Fibroblast of the conjunctiva (primary cell): ENCODE measurements at regions not wholly inside any gene's neighbourhood (a gene's known extent, or its start where the extent isn't known, plus 50 kb on each side); places are given as distances from the start of the nearest gene placed in this dataset.

Experiments used
- DNase-seq: peaks from one replicate; pipeline ENCODE4 v3.0.0-alpha.2; 2010; ENCODE audit warnings: low read depth

DNA sequence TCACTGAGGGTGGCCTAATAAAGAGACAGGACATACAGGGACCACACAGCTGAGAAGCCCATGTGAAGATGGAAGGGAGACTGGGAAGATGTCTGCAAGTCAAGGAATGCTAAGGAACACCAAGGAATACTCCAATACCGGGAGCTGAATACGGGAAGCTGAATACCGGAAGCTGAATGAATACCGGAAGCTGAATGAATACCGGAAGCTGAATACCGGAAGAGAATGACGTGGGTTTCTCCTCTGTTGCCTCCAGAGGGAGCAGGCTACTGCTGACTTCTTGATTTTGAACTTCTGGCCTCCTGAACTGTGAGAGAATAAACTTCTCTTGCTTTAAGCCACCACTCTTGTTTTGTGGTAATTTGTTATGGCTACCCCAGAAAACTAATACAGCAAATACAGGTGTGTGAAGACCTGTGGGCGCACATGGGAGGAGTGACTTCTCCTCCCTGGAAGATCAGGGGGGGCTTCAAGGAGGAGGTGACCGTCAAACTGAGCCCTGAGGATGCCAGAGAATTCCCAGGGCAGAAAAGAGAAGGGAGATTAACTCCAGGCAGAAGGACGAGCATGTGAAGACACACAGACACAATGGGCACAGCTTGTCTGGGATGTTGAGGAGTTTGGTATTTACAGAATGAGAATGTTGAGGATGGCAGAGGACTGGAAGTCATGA is 259.9 kb downstream of the IRF8 start:
- DNase-seq = no peak

DNA sequence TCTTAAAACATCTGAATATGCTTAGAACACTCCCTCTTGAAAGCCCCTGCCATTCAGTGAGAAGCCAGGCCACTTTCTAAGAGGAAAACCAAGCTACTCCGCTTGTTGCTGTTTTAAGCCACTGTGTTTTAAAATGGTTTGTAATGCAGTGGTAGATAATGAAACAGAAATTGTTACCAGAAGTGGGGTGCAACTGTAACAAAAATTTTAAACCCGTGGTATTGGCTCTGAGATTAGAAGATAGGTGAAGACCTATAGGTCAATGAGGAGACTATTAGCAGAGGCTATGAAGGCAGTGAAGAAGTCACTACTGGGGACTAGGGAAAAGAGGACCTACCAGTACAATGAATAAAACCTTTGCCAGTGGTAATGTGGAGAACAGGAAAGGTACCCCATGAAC is 266.5 kb downstream of the IRF8 start:
- DNase-seq = no peak

- no peak for DNase-seq
These were observed 267.5 kb downstream of the IRF8 start for GRCh38 chr16:86166414-86166813.

DNA sequence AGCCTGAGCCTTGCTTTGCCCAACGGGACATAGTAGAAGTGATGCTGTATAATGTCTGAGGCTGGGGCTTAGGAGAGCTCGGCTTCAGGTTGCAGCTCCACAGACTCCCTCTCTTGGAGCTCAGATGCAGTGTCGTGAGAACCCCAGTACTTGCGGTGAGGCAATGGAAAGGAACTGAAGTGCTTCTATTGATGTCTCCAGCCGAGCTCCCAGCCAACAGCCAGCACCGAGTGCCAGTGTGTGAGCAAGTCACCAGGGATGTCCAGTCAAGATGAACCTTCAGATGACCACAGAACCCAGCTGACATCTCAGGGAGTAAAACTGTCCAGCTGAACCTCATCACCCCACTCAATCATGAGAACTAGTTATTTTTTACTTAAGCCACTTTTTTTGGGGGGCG is 268.1 kb downstream of the IRF8 start:
- DNase-seq = no peak

GRCh38 chr16:86170720-86171119 is 271.8 kb downstream of the IRF8 start:
- no peak for DNase-seq

DNA sequence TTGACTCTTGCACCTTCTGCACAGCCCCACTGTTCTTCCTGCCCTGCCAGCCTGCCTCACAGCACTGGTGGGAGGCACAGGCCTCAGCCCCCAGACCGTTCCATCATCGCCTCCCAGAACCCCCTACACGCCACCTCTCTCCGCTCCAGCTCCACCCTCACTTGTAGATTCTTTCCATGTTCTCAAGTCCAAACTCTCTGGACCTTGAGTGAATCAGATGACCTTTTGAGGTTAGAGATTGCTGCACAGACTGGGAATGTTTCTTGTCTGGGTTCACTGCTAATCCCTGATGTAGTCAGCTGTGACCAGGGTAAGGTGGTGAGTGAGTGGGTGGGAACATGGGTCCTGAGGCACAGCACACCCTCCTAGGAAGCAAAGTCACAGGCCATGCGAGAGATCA is 272.4 kb downstream of the IRF8 start:
- no peak for DNase-seq

DNA sequence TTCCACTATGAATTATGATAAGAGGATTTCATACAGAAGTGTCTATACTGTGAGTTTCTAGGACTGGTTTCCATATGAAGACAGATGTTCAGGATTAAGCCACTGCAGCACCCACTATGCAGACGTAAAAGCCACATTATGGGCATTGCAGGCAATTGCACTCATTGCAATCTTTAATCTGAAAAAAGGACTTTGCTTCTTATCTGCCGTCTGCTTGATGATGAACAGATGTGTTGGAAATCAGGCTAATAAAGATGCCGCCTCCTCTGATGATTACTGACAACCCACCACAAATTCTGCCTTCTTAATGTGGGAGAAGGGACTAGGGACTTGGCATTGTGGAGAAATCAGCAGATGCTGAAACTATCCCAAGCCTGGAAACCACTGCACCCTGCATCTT is 276.9 kb downstream of the IRF8 start:
- DNase-seq = no peak

GRCh38 chr16:86176462-86176861 is 277.5 kb downstream of the IRF8 start:
- no peak for DNase-seq

DNA sequence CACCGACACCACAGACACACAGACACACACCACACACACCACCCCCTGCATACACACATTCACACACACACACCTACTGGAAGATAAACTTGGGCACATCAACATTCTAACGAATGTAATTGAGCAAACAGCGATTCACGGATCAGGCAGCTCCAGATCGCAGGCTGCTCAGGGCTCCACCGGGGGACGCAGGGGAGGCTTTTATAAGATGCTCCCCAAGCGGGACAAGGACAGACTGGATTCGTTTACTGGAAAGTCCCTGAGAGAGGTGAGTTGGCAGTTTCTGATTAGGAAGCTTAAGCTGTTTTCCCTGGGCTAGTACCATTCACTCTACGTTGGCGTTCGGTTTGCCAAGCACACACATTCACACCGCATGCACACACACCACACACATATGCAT is 281.3 kb downstream of the IRF8 start:
- DNase-seq = no peak

DNA sequence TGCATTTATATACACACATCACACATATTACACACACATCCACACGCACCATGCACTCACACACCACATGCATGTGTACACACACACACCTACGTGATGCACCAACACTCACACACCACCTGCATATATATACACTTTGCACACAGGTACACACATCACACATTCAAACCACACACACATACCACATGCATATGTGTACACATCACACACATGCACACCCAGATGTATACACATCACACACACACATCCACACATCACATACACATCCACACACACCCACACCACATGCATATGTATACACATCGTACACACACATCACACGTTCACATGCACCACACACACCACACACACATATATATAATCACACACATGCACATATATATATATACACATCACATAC is 281.8 kb downstream of the IRF8 start:
- no peak for DNase-seq

GRCh38 chr16:86181526-86181925 is 282.6 kb downstream of the IRF8 start:
- DNase-seq = no peak

- no peak for DNase-seq
These were observed 285.2 kb downstream of the IRF8 start for GRCh38 chr16:86184185-86184584.

GRCh38 chr16:86185089-86185488 is 286.1 kb downstream of the IRF8 start:
- no peak for DNase-seq

- no peak for DNase-seq
These were observed 287.4 kb downstream of the IRF8 start for GRCh38 chr16:86186313-86186712.

- no peak for DNase-seq
These were observed 291.0 kb downstream of the IRF8 start for GRCh38 chr16:86189934-86190333.

DNA sequence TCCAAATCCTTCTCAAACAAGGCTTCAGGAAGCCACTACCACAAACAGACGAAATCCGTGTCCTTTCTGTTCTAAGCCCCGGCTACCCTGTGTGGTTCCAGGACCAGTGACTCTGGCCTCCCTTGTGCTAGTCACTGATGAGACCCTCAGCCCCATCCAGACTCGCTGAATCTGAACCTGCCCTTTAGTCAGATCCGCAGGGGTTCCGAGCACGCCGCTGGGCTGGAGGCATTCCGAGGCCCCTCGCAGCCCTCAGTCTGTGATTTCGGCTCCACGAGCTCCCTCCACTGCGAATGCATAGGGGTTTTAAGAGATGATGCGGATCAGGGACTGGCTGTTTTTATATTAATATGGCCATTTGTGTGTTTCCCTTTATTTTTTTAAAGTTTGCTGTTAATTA is 292.7 kb downstream of the IRF8 start:
- no peak for DNase-seq

DNA sequence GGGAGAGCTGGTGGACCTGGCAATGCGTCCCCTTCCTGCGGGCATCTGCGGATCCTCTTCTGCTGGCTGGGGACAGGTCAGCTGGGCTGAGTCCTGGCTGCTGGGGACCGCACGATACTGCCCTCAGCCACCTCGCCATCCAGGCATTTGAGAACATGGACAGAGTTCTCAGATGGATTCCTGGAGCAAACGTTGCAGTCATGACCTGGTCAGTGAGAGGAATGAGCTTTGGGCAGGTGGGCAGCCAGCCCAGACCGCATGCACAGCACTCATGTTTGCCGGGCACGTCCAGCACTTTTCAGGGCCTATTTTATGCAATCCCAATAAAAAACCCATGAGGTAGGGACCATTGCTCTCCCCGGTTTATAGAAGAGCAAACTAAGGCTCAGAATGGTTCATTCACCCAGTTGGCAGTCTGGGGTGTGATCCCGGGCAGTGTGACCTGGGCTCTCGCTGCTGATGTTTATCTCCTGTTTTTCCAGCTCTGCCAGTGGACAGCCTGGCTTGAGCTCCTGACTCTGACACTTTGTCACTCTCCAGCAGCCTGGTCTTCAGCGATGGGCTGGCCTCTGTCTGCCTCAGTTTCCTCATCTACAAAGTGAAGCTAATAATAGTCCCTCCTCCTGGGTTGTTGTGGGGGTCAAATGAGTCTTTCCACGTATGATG is 294.7 kb downstream of the IRF8 start:
- no peak for DNase-seq

DNA sequence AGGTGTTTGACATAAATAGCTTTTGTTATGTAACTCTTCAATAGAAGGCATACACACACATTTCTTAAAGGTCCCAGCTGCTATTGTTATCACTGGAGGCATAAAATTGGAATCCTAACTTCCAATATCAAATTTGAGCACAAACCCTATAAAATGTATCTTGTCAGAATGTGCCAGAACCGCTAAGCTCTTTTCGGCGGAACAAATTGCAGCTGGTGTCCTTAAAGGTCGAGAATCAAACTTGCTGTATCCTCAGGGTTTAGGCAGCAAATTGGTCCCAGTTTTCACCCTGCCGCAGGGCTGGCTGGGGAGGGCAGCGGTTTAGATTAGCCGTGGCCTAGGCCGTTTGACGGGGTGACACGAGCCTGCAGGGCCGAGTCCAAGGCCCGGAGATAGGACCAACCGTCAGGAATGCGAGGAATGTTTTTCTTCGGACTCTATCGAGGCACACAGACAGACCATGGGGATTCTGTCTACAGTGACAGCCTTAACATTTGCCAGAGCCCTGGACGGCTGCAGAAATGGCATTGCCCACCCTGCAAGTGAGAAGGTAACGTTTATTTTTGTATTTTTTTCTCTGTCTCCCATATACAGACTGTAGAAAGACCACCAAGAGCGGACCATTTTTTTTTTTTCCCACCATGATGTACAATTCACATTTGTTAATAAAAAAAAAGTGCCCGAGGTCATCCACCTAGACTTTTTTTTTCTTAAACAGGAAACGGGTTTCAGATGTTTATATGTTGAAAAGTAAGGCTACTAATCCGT is 297.1 kb downstream of the IRF8 start:
- DNase-seq = no peak

- no peak for DNase-seq
These were observed 297.9 kb downstream of the IRF8 start for GRCh38 chr16:86196687-86197391.

GRCh38 chr16:86198206-86199118 is 299.5 kb downstream of the IRF8 start:
- no peak for DNase-seq

GRCh38 chr16:86199182-86199581 is 300.2 kb downstream of the IRF8 start:
- DNase-seq = no peak
